GM18867 (cell line): ENCODE measurements at regions not wholly inside any gene's neighbourhood (a gene's known extent, or its start where the extent isn't known, plus 50 kb on each side); places are given as distances from the start of the nearest gene placed in this dataset.

Experiments
- ATAC-seq: cut with Tn5 transposase; IDR thresholded peaks from one replicate; pipeline ENCODE4 v1.9.1; 2021; ENCODE audit warnings: mild to moderate bottlenecking, moderate library complexity; ENCODE audit not compliant: unreplicated experiment

DNA sequence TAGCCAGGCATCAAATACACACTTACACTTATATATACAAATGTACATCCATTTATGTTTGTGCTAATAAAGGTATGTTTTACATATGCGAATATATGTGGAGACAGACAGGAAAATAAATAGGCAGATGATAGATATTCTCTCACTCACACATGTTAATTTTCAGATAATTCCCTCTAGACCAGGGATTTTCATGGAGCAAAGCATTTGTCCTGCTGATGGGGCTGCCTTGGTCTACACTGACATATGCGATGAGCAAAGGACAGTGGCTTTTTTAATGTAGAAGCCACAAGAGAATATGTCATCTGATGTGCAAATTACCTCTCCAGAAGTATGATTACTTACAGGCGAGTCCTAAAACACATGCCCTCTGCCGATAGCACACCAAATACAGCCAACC is 224.5 kb downstream of the VEGFC start:
- ATAC-seq: no peak

GRCh38 chr4:176569301-176569700 is 223.4 kb downstream of the VEGFC start:
- ATAC-seq: no peak

- ATAC-seq: no peak
Measured at GRCh38 chr4:176571206-176571605, 221.5 kb downstream of the VEGFC start.

DNA sequence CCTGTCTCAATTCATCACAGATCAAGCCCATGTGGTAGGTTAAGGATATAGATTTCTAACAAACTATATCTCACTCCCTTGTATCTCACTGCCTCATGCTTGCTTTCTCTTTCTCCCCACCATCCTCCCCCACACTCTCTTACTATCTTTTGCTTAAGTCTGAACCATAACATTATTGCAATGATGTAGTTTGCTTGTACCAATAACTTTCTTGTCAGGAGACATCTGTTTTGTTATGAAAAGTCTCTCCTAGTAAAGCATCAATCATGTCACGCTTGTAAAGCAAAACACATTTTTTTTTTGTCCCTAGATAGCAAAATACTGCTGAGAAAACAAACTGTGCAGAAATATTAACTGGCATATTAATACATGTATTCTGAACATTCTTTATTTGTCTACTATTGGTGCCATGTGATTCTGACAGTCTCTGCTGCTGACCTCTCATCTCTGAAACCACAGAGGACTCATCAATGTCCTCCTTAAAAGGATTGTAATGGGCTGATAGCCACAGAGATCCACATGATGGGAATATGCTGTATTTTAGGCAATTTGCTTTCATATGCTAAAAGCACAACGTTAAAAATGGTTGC is 217.5 kb downstream of the VEGFC start:
- ATAC-seq: no peak

- no peak for ATAC-seq
Measured at GRCh38 chr4:176579226-176579625, 213.5 kb downstream of the VEGFC start.

DNA sequence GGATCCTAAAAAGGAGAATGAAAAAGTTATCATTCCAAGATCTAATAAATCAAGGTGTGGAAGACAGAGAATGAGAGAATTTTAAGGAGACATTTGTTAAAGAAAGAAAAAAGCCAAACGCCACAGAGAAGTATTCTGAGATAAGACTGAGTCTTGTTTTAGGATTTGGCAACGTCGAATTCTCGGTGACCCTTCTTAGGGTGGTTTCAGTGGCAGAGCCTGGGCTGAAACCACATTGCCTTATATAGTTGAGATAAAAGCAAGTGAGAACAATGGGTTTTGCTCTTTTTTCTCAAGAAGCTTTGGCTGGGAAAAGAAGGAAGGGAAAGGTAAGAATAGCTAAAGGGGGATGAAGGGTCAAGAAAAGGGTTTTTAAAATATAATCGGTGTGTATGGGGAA is 209.4 kb downstream of the VEGFC start:
- no peak for ATAC-seq

DNA sequence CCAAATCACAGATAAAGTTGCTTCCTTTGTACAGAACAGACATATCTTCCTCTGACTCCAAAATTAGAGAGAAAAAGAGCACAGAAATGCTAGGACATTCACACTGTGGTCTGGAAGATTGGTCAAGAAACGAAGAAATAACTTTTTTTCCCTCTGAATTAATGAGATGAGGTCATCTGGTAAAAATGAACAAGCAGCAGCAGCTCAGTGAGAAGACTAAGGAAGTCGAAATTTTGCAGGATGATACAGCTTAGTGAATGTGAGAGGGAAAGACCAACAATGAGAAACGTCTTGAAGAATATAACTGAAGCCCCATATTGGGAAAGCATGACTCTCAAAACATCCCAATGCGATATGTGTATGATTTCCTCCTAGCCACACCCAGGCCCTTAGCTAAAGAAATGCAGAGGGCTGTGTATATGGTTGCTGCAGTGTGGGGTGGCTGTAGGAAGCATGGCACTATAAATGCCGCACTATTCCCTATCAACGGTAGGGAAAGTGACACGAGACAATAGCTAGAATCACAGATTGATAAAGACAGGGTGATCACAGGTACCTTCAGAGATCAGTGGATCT is 208.6 kb downstream of the VEGFC start:
- ATAC-seq: no peak

DNA sequence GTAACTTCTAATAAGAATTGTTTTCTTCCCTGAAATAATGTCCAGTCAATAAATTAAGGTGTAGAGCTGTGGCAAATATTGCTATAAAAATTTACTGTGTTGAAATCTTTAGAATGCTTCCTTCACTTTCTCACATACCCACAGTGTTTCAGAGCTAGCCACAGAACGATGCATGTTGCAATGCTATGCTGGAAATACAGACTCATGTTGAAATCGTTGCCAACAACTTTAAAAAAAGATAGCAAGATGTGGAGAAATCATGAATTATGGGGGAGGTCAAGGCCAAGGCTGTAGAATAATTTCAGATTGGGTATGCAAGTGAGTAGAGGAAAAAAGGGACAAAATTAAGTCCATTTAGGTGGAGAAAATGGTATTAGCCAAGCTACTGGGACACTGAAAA is 204.8 kb downstream of the VEGFC start:
- ATAC-seq: no peak

- ATAC-seq: no peak
Measured at GRCh38 chr4:176588436-176588835, 204.3 kb downstream of the VEGFC start.

DNA sequence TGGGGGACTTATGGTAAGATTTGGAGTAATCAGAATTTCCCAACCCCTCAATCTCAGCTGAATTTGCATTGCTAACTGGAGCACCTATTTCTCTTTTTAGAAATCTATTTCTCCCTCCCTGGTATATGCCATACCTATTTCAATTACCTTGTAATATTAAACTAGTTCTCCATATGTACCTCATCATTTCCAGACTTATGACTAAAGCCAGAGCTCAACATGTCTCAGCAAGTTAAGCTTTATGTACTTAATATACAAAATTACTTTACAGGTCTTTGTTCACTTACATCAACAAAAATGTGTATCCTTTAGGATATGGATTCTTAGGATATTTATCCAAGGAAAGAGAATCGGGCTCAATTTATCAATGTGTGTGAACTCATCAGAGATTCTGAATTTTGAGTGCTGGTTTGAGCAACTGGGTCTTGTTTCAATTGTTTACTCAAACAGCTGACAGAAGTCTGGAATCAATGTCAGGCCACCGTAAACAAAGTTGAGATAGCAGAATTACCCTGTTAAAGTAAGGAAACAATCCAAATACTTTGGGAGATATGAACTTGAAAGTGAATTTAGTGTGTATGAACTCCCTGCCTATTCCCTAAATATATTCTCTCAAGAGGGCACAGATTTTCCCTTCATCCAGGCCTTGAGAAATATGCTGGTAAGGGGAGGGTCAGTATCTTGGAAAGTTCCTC is 199.6 kb downstream of the VEGFC start:
- ATAC-seq: no peak

DNA sequence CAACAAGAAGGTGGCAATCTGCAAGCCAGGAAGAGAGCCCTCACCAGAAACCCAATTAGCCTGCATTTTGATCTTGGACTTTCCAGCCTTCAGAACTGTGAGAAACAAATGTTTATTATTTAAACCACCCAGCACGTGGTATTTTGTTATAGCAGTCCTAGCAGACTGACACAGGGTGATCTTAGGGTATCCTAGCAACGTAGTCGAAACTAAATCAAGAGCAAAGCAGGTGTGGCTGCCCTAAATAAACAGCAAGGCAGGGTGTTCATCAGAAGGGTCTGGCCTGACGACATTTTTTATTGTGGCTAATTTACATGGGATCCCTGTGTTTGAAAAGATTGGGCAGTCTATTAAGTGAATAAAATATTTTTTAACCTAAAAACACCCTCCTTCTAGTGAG is 198.8 kb downstream of the VEGFC start:
- ATAC-seq: no peak

DNA sequence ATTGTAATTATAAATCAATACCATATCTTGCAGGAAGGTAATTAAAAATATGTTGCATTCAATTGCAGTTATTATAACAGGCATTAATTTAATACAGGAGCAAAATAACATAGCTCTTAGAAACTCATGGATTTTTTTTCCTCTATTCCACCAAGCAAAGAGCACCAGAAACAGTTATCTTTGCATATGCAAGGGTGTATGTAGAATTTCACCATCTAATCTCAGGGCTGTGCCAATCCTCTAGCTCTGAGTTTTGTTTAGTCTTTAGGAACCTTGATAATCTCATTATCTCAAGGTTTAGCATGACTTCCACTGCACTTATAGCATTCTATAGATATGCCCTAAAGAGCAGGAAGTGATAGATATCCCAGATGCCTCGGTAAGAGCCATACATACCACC is 197.5 kb downstream of the VEGFC start:
- no peak for ATAC-seq

- no peak for ATAC-seq
Measured at GRCh38 chr4:176601124-176601523, 191.6 kb downstream of the VEGFC start.

- no peak for ATAC-seq
Measured at GRCh38 chr4:176607807-176608206, 184.9 kb downstream of the VEGFC start.

DNA sequence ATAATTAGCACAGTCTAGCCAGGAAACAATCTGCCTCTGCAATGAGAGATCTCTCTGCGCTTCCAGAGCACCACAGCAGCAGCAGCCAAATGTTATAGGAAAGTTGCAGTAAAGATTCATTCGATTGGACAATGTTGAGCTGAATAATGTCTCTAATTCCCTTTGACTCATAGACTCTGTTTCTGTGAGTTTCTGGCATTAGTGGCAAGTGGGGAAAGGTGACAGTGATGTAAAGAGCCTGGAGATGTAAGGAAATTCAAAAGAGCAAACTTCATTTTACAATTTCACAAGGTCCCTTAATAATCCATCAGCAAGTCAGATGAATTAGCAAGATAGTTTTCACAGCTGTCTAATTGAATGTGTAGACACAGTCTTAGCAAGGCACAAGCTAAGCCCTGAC is 184.4 kb downstream of the VEGFC start:
- ATAC-seq: no peak

DNA sequence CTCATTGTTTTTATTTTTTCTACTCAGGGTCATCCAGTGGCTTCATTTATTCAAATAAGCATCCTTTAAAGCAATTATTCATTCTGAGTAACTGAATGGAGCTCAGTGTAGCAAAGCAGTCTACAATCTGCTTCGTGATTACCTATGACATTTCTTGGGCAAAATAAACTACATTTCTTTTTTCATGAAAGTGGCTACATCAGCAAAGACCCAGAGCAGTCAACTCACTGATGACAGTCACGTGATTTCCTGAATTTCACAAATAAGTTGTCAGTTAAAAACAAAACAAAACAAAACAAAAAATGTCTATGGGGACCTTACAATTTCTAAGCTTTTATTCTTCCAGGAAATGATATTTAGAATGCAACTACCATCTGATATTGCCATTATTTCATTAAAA is 182.1 kb downstream of the VEGFC start:
- no peak for ATAC-seq

DNA sequence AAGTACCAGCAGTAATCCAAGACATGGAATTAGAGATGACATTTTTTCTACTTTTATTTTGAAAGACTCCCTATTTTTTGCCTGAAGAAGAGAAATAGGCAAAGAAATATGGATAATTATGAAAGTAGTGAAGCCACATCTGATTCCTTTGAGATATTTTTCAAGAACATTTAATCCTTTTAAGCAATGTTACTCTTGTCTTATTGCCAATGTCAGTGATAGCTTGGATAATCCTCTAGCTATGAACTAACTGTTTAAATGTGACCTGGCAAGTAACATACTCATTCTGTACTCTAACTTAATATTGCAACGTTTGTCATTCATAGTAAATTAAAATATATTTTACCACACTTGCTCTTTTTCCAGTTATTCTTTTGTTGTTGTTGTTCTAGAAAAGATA is 181.3 kb downstream of the VEGFC start:
- no peak for ATAC-seq

- ATAC-seq: no peak
Measured at GRCh38 chr4:176611951-176612350, 180.8 kb downstream of the VEGFC start.

GRCh38 chr4:176614793-176615192 is 177.9 kb downstream of the VEGFC start:
- ATAC-seq: no peak

DNA sequence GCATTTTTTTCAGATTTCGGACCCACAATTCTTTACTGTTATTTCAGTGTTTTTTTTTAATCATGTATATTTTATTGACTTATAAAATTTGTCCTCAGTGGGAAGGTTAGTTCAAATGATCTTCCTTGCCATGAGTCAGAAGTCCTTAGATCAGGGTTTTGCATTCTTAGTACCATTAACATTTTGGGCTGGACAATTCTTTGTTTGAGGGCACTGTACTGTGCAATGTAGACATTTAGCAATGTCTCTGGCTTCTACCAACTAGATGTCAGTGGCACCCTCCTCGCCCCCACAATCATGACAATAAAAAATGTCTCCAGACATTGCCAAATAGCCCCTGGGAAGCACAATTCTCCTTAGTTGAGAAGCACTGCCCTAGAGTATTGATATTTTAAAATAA is 176.6 kb downstream of the VEGFC start:
- ATAC-seq: no peak

- ATAC-seq: no peak
Measured at GRCh38 chr4:176618138-176618537, 174.6 kb downstream of the VEGFC start.

- ATAC-seq: no peak
Measured at GRCh38 chr4:176619430-176619829, 173.3 kb downstream of the VEGFC start.
